Occipital lobe (tissue), 1 donor: ENCODE measurements at regions not wholly inside any gene's neighbourhood (a gene's known extent, or its start where the extent isn't known, plus 50 kb on each side); places are given as distances from the start of the nearest gene placed in this dataset.
"Not testable (repeated sequence)": the region's sequence is repeated elsewhere in the genome, so short reads cannot be mapped to it uniquely, and the experiment has no call there.

ENCODE experiments used
- DNase-seq: peaks from one replicate; lab custom pipeline; 2025; lab: John Stamatoyannopoulos, UW

DNA sequence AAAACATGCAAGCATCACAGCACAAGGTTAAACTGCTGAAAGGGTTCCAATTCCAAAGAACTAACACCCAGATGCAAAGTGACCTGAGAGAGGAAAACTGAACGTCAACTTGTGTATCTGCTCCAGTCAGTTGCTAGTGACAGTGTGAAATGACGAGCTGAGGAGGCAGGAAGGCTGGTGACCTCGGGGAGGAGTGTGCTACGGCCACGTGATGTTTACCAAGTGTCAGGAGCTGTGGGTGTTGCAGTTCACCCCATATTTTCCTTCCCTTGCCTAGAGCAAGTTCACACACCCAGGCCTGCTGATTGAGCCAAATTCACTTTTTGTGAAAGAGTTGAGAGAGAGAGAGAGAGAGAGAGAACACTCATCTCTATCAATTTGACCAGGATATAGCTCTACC lies 231.6 kb upstream of the ANKH start:
- no peak for DNase-seq

DNA sequence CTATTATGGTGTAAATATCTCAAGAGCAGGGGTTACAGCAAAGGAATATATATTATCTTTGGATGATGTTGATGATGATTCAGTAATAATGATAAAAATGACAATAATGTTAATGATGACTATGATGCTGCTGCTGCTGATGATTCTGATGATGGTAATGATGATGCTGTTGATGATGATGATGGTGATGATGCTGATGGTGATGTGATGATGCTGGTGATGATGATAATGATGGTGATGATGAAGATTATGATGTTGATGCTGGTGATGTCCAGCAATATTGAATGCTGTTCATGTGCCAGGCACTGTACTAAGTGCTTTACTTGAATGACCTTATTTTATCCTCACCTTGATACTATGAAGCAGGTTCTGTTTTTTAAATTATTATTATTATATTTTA lies 226.0 kb upstream of the ANKH start:
- DNase-seq, result no peak

DNA sequence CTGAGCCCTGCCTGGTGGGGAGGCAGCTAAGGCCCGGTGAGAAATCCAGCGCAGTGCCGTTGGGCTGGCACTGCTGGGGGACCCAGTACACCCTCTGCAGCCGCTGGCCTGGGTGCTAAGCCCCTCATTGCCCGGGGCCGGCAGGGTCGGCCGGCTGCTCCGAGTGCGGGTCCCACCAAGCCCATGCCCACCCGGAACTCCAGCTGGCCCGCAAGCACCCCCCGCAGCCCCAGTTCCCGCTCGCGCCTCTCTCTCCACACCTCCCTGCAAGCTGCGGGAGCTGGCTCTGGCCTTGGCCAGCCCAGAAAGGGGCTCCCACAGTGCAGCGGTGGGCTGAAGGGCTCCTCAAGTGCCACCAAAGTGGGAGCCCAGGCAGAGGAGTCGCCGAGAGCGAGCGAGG lies 225.1 kb upstream of the ANKH start:
- DNase-seq, result not testable (repeated sequence)

GRCh38 chr5:15092801-15093200 lies 221.2 kb upstream of the ANKH start:
- DNase-seq, result no peak

DNA sequence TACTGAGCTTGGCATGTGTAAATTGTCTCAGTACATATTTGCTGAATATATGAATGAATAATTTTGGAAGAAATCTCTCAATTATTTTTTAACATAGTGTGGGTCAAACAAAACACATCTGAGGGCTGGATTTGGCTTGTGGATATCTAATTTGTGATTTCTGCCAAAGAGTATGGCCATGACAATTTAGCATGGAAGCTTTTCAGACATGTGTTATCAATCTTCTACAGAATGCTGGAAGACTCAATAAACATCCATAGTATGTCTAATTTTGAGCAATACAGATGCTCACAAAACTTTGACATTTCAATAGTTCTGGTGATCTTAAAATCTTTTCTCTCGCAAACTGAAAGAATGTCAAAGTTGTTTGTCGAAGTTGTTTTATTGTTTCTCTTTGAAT lies 214.1 kb upstream of the ANKH start:
- DNase-seq, result no peak

DNA sequence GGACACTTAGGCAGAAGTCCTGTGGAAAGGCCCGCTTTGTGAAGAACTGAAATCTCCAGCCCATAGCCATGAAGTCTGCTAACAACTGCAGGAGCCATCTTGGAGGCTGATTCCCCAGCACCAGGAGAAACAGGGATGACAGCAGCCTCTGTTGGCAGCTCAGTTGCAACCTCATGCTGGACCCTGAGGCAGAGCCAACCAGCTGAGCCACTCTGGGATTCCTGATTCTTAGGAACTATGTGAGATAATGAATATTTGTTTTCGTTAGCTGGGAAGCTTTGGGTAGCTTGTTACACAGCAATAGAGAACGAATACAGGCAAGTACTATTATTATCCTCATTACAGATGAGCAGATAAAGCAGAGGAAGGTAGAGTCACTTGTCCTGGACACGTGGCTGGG lies 210.5 kb upstream of the ANKH start:
- no peak for DNase-seq

DNA sequence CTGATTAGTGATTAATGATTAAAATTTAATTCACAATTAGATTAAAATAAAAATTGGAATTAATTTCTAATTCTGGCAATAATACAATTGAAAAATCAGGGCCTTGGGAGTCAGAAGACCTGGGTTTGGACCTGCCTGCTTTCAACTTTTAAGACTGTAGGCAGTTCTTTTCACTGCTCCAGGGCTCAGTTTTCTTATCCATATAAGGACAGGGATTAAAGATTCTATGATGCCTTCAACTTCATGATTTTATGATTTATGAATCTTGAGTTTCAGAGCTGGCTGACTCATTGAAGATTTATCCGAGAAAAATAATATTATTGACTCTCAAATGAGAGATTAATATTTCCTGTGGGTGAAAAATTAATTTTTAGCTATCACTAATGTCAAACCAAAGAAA lies 208.6 kb upstream of the ANKH start:
- DNase-seq, result no peak

DNA sequence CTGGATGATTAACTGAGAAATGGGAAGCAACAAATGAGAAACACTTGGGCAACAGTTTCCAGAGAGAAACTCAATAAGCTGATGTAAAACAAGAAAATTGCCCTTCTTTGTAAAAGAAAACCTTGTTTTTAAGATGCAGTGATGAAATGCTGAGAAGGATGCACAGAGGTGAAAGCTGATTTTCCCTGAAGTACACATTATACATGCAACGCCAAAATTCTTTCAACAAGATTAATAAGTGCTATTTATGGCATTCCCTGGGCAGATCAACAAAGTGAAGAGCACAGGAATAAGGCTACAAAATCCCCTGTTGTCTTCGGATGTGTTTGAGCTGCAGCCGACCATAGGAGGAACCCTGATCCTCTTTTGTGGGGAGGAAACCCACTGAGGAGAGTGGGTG lies 208.0 kb upstream of the ANKH start:
- DNase-seq, result no peak

- no peak for DNase-seq
Measured at GRCh38 chr5:15074651-15075050, 203.1 kb upstream of the ANKH start.

GRCh38 chr5:15073453-15073852 lies 201.9 kb upstream of the ANKH start:
- no peak for DNase-seq

DNA sequence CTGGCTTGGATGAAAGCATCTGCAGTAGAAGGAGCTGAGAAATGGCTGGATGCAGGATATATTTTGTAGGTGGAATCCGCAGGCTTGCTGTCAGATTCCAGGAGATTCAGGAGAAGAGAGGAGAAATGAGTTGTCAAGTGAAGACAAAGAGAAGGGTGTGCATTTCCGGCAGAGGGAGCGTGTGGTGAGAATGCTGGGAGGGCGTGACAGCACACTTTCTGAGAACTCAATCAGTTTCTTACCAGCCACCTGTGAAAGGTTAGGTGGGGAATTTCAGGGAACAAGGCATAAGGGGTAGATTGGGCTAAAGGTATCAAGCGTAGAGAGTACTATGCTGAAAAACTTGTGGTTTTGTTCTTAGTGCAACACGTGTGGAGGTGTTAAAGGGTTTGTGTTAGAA lies 199.3 kb upstream of the ANKH start:
- no peak for DNase-seq

- no peak for DNase-seq
Measured at GRCh38 chr5:15069407-15069905, 197.9 kb upstream of the ANKH start.

- no peak for DNase-seq
Measured at GRCh38 chr5:15065091-15065490, 193.5 kb upstream of the ANKH start.

GRCh38 chr5:15064396-15064795 lies 192.8 kb upstream of the ANKH start:
- no peak for DNase-seq

GRCh38 chr5:15056988-15057592 lies 185.5 kb upstream of the ANKH start:
- DNase-seq, result no peak

DNA sequence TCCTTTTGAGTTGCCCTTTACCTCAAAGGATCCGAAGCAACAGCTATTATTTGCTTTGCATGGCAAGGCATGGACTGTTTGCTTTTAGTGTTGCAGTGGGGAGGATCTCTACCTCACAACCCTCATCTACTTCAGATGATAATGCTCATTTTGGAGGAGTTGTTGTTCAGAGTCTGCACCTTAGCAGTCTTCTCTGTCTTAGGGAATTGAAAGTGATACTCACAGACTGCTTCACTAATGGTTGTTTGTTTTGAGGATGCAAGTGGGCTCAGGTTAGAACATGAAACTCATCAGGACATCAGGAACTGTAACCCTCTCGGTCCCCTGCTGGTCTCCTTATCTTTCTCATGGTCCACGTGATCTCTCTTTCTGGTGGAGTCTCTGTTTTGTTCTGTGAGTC lies 172.9 kb upstream of the ANKH start:
- DNase-seq, result no peak

DNA sequence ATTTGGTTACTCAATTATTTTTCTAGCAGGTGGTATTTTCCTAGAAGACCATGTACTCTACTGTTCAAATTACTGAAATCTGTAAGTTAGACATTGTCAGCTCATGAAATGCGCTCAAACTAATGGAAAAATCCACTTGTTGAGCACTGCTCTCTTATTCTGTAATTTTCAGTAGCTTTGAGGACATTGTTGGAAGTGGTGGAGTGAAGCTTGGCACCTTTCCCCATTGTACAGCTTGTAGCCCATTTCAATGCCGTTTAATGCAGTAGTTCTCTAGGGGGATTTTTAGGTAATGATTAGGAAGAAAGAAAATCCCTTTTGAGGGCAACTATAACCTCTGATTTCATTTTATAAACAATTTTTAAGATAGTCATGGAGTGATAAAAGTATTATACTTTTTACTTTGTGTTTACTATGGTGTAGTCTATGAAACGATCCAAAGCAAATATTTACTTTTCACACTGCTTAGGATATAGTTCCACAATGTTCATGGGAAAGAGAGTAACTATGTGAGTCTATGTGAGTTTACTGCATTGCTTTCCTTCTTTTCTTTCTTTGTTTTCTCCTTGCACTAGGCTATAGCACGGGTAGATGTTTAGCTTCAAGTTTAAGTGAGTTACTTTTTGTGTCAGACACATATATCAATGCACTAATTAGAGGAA lies 165.8 kb upstream of the ANKH start:
- no peak for DNase-seq

DNA sequence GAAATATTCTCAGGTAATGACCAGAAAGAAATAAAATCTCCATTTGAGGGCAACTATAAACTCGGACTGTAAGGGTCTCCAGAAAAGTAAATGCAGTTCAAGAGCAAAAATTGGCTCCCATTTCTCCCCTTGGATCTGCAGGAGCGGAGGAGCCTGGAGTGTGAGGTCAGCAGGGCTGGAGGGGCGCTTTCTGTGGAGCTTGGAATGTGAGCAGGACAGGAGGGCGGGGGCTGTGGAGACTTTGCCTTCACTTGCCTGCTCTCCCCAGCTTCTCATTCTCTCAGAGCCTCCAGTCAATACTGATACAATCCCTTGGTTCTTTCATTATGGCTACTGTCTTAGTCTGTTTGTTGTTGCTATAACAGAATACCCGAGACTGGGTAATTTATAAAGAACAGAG lies 162.8 kb upstream of the ANKH start:
- no peak for DNase-seq

DNA sequence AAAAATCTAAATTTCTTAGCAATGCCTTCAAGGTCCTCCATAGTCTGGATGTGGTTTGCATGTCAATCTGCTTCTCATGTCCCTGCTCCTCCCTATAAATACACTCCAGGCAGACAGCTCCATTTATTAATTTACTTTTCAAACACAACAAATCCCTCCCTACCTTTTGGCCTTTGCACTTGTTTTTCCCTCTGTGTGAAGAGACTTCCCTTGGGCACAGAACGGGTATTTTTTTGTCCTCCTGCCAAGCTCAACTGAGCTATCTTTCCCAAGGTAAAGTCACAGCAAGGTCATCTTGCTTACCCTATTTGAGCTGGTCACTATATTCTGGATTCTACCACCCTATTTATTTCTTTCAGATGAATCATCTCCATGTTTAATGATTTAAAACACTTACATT lies 159.6 kb upstream of the ANKH start:
- no peak for DNase-seq

DNA sequence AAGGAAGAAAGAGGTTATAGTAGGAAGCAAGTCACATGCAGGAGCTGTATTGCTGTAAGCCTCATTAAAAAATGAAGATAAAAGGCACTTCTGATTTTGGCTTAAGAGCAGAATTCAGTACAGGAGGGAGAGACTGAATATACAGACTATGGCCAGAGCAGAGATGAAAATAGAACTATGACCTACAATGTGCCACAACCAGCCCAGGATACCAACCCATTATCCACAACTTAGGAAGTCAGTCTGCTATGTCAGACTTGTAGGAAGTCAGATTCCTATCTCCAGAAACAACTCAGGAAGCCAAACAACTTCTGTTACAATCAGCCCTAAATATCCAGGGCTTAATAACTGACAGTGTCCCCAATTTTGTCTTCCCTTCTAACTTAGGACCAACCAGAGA lies 156.2 kb upstream of the ANKH start:
- DNase-seq, result no peak

GRCh38 chr5:15026944-15027343 lies 155.4 kb upstream of the ANKH start:
- DNase-seq, result no peak

DNA sequence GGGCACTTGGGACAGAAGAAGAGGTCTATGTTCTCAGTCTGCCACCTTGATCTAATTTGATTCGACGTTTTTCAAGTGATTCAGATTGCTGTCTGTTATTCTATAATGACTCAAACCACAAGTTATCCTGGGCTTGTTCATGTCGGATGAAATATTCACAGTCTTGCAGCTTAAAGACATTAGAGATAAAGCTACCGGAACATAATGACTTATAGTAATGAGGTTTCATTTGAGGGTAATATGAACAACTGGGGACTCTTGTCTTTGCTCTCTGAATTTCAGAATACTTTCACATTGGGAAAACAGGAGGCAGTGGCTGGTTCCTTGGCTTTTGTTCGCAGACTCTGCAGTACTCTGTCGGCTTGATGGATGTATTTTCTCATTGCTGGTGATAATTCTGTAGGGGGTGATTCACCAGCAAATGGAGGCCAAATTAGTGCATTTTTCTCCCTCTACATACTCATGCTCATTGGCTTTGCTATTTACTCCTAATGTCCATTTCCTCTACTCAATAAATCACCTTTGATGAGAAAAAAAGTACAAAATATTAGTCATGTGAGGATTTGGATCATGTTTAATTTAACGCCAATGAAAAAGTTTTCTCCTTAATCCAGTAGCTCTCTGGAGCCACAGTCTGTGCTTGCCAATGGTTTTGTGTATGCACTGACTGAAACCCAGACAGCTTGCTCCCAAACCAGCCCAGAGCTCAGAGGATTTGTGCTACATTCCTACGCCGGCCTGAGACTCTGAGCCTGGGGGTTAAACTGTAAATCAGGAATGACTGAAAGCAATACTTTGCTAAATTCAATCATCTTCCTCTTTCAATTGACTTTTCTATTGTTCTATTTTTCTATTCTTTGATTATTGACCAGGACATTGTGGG lies 154.7 kb upstream of the ANKH start:
- no peak for DNase-seq

GRCh38 chr5:15023846-15024245 lies 152.3 kb upstream of the ANKH start:
- DNase-seq, result no peak
